HepG2 (cell line): ENCODE measurements at regions not wholly inside any gene's neighbourhood (a gene's known extent, or its start where the extent isn't known, plus 50 kb on each side); places are given as distances from the start of the nearest gene placed in this dataset.

ENCODE experiments used
- ATAC-seq: fragments of 200-7000 bp; cut with Tn5 transposase; 3 replicates; pipeline ENCODE4 v1.9.1; 2020; ENCODE audit warnings: mild to moderate bottlenecking, moderate library complexity
- BruUV-seq: library from RNA; stranded (reverse); fragments of 400-500 nt; replicated peaks from 2 replicates; lab custom pipeline; 2021; lab: Mats Ljungman, UMichigan
- CTCF ChIA-PET: fragments of 300-600 bp; formaldehyde crosslinking; extraction: SDS; loops from one replicate; lab custom pipeline; 2021; ENCODE audit warnings: low total read pairs, inconsistent platforms, low intra/inter-chr PET ratio; lab: Yijun Ruan, JAX
- POLR2A ChIA-PET: fragments of 350-600 bp; sonication (Branson Sonifier 250); formaldehyde crosslinking; loops from one replicate; lab custom pipeline; 2020; ENCODE audit warnings: antibody characterized with exemption, inconsistent platforms; lab: Yijun Ruan, JAX
- DNase-seq: peaks from one replicate; pipeline ENCODE4 v3.0.0-alpha.2; 2015; ENCODE audit warnings: low spot score
- FAIRE-seq: peaks from 3 replicates; lab custom pipeline; 2011; peaks lifted over from hg19 to GRCh38; lab: Jason Lieb, UNC
- H2AFZ ChIP-seq: one replicate; pipeline ENCODE4 v1.6.1; 2011; ENCODE audit warnings: low read length, inconsistent platforms
- H3K27ac ChIP-seq: fragments of 300-600 bp; 3 replicates; pipeline ENCODE4 v1.8.0; 2011; ENCODE audit warnings: mixed run types, mild to moderate bottlenecking, mixed read lengths, low read length, inconsistent platforms; ENCODE audit not compliant: insufficient read depth; ENCODE audit errors: extremely low read length
- H3K27me3 ChIP-seq, 2 experiments: fragments of 200-600 bp in 1 of 2; 2 replicates in 1 of 2; 3 replicates in 1 of 2; pipeline versions ENCODE4 v1.6.0 to v1.8.0; 2011; ENCODE audit warnings: low read length in 2 of 2, mild to moderate bottlenecking in 2 of 2, moderate library complexity in 2 of 2, inconsistent platforms in 1 of 2; ENCODE audit not compliant: insufficient read depth in 2 of 2, control insufficient read depth in 1 of 2
- H3K36me3 ChIP-seq, 2 experiments: fragments of 200-600 bp in 1 of 2; replicated peaks in 1 of 2; 2 replicates in 1 of 2; 3 replicates in 1 of 2; pipeline versions ENCODE4 v1.5.1 to v1.8.0; 2011; ENCODE audit warnings: low read length in 2 of 2, inconsistent platforms in 1 of 2; ENCODE audit not compliant: insufficient read depth in 2 of 2, control insufficient read depth in 1 of 2
- H3K4me1 ChIP-seq: 2 replicates; pipeline ENCODE4 v1.5.1; 2012; ENCODE audit warnings: low read length, inconsistent platforms; ENCODE audit not compliant: insufficient read depth
- H3K4me2 ChIP-seq: 2 replicates; pipeline ENCODE4 v1.6.0; 2011; ENCODE audit warnings: low read depth, low read length, inconsistent platforms
- H3K4me3 ChIP-seq, 3 experiments: fragments of 200-600 bp in 1 of 3; sonication (generic), shearing (Covaris generic) in 1 of 3; replicated peaks in 1 of 3; 2 replicates each; pipeline ENCODE4 v1.5.1; 2011 to 2016; ENCODE audit warnings: low read length in 3 of 3, inconsistent platforms in 2 of 3, low read depth in 2 of 3, mild to moderate bottlenecking in 2 of 3, control low read depth in 1 of 3, mixed read lengths in 1 of 3; ENCODE audit not compliant: insufficient read depth in 1 of 3
- H3K79me2 ChIP-seq: one replicate; pipeline ENCODE4 v1.6.1; 2011; ENCODE audit warnings: low read length, inconsistent platforms; ENCODE audit not compliant: insufficient read depth
- H3K9ac ChIP-seq: 2 replicates; pipeline ENCODE4 v1.6.0; 2011; ENCODE audit warnings: mild to moderate bottlenecking, low read depth, low read length, inconsistent platforms; ENCODE audit not compliant: insufficient read depth
- H3K9me3 ChIP-seq: 2 replicates; pipeline ENCODE4 v1.5.1; 2012; ENCODE audit warnings: mild to moderate bottlenecking, low read length
- H4K20me1 ChIP-seq: 2 replicates; pipeline ENCODE4 v1.6.0; 2011; ENCODE audit warnings: inconsistent platforms, mild to moderate bottlenecking, low read length, moderate library complexity; ENCODE audit not compliant: insufficient read depth
- CREB1 ChIP-seq, 2 experiments: fragments of 450-650 bp in 1 of 2; IDR thresholded peaks; 2 replicates each; pipeline ENCODE4 v1.6.1; 2016 to 2017; ENCODE audit warnings: control low read depth in 1 of 2, mild to moderate bottlenecking in 1 of 2, missing compliant biosample characterization in 1 of 2, missing genetic modification characterization in 1 of 2
- HIVEP1 ChIP-seq: sonication (generic); formaldehyde crosslinking; IDR thresholded peaks from 2 replicates; pipeline ENCODE4 v1.4.0; 2020; ENCODE audit warnings: mild to moderate bottlenecking, missing genetic modification reagents
- HNRNPH1 ChIP-seq: fragments of 200-400 bp; formaldehyde crosslinking; optimal IDR thresholded peaks from 2 replicates; pipeline ENCODE3; 2017; ENCODE audit warnings: mild to moderate bottlenecking, low read depth, low read length
- KLF6 ChIP-seq: IDR thresholded peaks from 2 replicates; pipeline ENCODE4 v1.8.0; 2016; ENCODE audit warnings: missing biosample characterization, missing genetic modification reagents
- NBN ChIP-seq: fragments of 450-650 bp; conservative IDR thresholded peaks from 2 replicates; pipeline ENCODE4 v1.6.1; 2017
- NFYC ChIP-seq: IDR thresholded peaks from 2 replicates; pipeline ENCODE4 v1.6.1; 2016; ENCODE audit warnings: missing genetic modification reagents, missing compliant biosample characterization
- SIX4 ChIP-seq: sonication (generic); formaldehyde crosslinking; IDR thresholded peaks from 2 replicates; pipeline ENCODE4 v1.4.0; 2020; ENCODE audit warnings: missing genetic modification reagents
- SOX5 ChIP-seq: IDR thresholded peaks from 2 replicates; pipeline ENCODE4 v1.6.1; 2016; ENCODE audit warnings: borderline replicate concordance
- TEAD3 ChIP-seq: optimal IDR thresholded peaks from 2 replicates; pipeline ENCODE3; 2016; ENCODE audit warnings: borderline replicate concordance
- ZC3H13 ChIP-seq: sonication (generic); formaldehyde crosslinking; IDR thresholded peaks from 2 replicates; pipeline ENCODE4 v1.8.1; 2023; ENCODE audit warnings: mild to moderate bottlenecking, missing genetic modification reagents, moderate library complexity
- ZFP36L2 ChIP-seq: sonication (generic); formaldehyde crosslinking; IDR thresholded peaks from 2 replicates; pipeline ENCODE4 v1.4.0; 2020; ENCODE audit warnings: missing genetic modification reagents
- ZNF24 ChIP-seq: fragments of 450-650 bp; IDR thresholded peaks from 2 replicates; pipeline ENCODE4 v1.6.1; 2017; ENCODE audit warnings: antibody characterized with exemption, mild to moderate bottlenecking
- ZNF563 ChIP-seq: sonication (generic); formaldehyde crosslinking; IDR thresholded peaks from 2 replicates; pipeline ENCODE4 v1.8.0; 2022; ENCODE audit warnings: mild to moderate bottlenecking, moderate library complexity, missing genetic modification reagents
- ZNF605 ChIP-seq: sonication (generic); formaldehyde crosslinking; IDR thresholded peaks from 2 replicates; pipeline ENCODE4 v1.8.0; 2022; ENCODE audit warnings: mild to moderate bottlenecking, missing genetic modification reagents
- ZNF713 ChIP-seq: sonication (generic); formaldehyde crosslinking; IDR thresholded peaks from 2 replicates; pipeline ENCODE4 v1.4.0; 2020; ENCODE audit warnings: mild to moderate bottlenecking, missing genetic modification reagents
- WGBS: methylation state at CpG from one replicate; pipeline ENCODE4 v1.1.6; 2017; ENCODE audit warnings: low lambda C conversion rate; 5-methylcytosine and 5-hydroxymethylcytosine counted together
- in situ Hi-C: cut with HindIII; loops from 2 replicates; pipeline ENCODE4 v1.10.0; 2017; ENCODE audit warnings: low pct_unique_long_range_greater_than_20kb; ENCODE audit not compliant: extremely low pct_ligation_motif_present
- intact Hi-C: fragments of 100-400 bp; cut with micrococcal nuclease; formaldehyde crosslinking; loops from one replicate; pipeline ENCODE4 v1.10.0; 2022; ENCODE audit not compliant: unreplicated experiment
- TF ChIP-seq, protein P1 (sequence below): sonication (generic); formaldehyde crosslinking; IDR thresholded peaks from 2 replicates; pipeline ENCODE4 v1.5.0; 2020; ENCODE audit warnings: mild to moderate bottlenecking, low read depth, missing genetic modification reagents, borderline replicate concordance
- TF ChIP-seq, protein P2 (sequence below): sonication (generic); formaldehyde crosslinking; IDR thresholded peaks from 2 replicates; pipeline ENCODE4 v1.4.0; 2020; ENCODE audit warnings: low read depth, mild to moderate bottlenecking, missing genetic modification reagents
- TF ChIP-seq, protein P3 (sequence below): sonication (generic); formaldehyde crosslinking; IDR thresholded peaks from 2 replicates; pipeline ENCODE4 v1.8.0; 2022; ENCODE audit warnings: mild to moderate bottlenecking, missing genetic modification reagents; ENCODE audit not compliant: insufficient replicate concordance

DNA sequence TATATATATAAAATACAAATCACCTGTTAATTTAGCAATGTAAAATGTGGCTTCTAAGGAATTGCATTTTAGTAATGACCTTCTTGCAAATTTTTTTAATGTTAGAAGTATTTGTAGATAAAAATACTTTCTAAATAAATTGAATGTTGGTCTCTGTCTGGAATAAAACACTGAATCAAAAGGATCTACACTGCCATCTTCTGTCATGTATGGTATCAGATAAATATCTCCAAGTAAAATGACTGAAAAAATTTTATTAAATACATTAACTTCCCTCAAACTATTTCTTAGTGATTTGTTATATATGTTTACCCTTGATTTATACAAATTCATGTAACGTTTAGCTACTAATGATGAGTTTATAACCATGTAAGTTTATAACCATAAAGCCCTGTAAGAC, 2029.3 kb downstream of the MRPL39 start:
- TF ChIP-seq CREB1 (IDR thresholded peaks at IDR 0.05) (no peak), CREB1 (CRISPR knock-in tag; IDR thresholded peaks at IDR 0.05) (no peak), ZFP36L2 (CRISPR knock-in tag) (no peak), ZNF563 (CRISPR knock-in tag) (no peak), ZC3H13 (no peak), SOX5 (CRISPR knock-in tag) (no peak), NFYC (CRISPR knock-in tag) (no peak), KLF6 (CRISPR knock-in tag) (no peak), ZNF605 (CRISPR knock-in tag) (no peak), NBN (no peak), ZNF24 (no peak), HIVEP1 (CRISPR knock-in tag) (no peak), SIX4 (CRISPR knock-in tag) (no peak), TEAD3 (no peak), HNRNPH1 (no peak), ZNF713 (CRISPR knock-in tag) (no peak)
- TF ChIP-seq, protein P1, sequence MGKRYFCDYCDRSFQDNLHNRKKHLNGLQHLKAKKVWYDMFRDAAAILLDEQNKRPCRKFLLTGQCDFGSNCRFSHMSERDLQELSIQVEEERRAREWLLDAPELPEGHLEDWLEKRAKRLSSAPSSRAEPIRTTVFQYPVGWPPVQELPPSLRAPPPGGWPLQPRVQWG (CRISPR knock-in tag), result no peak
- TF ChIP-seq, protein P2, sequence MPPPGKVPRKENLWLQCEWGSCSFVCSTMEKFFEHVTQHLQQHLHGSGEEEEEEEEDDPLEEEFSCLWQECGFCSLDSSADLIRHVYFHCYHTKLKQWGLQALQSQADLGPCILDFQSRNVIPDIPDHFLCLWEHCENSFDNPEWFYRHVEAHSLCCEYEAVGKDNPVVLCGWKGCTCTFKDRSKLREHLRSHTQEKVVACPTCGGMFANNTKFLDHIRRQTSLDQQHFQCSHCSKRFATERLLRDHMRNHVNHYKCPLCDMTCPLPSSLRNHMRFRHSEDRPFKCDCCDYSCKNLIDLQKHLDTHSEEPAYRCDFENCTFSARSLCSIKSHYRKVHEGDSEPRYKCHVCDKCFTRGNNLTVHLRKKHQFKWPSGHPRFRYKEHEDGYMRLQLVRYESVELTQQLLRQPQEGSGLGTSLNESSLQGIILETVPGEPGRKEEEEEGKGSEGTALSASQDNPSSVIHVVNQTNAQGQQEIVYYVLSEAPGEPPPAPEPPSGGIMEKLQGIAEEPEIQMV (CRISPR knock-in tag), result no peak
- TF ChIP-seq, protein P3, sequence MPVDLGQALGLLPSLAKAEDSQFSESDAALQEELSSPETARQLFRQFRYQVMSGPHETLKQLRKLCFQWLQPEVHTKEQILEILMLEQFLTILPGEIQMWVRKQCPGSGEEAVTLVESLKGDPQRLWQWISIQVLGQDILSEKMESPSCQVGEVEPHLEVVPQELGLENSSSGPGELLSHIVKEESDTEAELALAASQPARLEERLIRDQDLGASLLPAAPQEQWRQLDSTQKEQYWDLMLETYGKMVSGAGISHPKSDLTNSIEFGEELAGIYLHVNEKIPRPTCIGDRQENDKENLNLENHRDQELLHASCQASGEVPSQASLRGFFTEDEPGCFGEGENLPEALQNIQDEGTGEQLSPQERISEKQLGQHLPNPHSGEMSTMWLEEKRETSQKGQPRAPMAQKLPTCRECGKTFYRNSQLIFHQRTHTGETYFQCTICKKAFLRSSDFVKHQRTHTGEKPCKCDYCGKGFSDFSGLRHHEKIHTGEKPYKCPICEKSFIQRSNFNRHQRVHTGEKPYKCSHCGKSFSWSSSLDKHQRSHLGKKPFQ (CRISPR knock-in tag), result no peak
- intact Hi-C loops (no loop called here), in situ Hi-C loops (no loop called here)
- Histone ChIP-seq H3K4me1 (no peaks in the 10 kb centered on the region), H2AFZ (no peak overlapping the region), H3K9me3 (peaks cover 60% of the 10 kb centered on the region), H3K27ac (no peak overlapping the region), H3K9ac (no peak overlapping the region), H3K27me3 (no peaks in the 10 kb centered on the region), H3K4me3 (no peak overlapping the region), H3K79me2 (no peaks in the 10 kb centered on the region), H3K36me3 (no peaks in the 10 kb centered on the region), H4K20me1 (no peaks in the 10 kb centered on the region), H3K4me2 (no peak overlapping the region)
- DNase-seq (no peak), FAIRE-seq (no peak), ATAC-seq (no peak)
- WGBS, result 0% methylated on average over 1 of the region's 1 CpG
- ChIA-PET CTCF (no interaction called here), POLR2A (no interaction called here)
- no TSS peak for BruUV-seq
